Neural cell (in vitro differentiated cells): ENCODE measurements at regions not wholly inside any gene's neighbourhood (a gene's known extent, or its start where the extent isn't known, plus 50 kb on each side); places are given as distances from the start of the nearest gene placed in this dataset.

ENCODE experiments used
- EP300 ChIP-seq: fragments of 450-650 bp; conservative IDR thresholded peaks from 2 replicates; pipeline ENCODE4 v1.6.1; 2014; ENCODE audit warnings: antibody characterized with exemption, mild to moderate bottlenecking, moderate library complexity; ENCODE audit not compliant: poor library complexity, severe bottlenecking
- TF ChIP-seq, protein P1 (sequence below): fragments of 450-650 bp; IDR thresholded peaks from 2 replicates; pipeline ENCODE4 v1.5.1; 2014; ENCODE audit warnings: antibody characterized with exemption, mild to moderate bottlenecking, moderate library complexity; ENCODE audit not compliant: poor library complexity, severe bottlenecking

DNA sequence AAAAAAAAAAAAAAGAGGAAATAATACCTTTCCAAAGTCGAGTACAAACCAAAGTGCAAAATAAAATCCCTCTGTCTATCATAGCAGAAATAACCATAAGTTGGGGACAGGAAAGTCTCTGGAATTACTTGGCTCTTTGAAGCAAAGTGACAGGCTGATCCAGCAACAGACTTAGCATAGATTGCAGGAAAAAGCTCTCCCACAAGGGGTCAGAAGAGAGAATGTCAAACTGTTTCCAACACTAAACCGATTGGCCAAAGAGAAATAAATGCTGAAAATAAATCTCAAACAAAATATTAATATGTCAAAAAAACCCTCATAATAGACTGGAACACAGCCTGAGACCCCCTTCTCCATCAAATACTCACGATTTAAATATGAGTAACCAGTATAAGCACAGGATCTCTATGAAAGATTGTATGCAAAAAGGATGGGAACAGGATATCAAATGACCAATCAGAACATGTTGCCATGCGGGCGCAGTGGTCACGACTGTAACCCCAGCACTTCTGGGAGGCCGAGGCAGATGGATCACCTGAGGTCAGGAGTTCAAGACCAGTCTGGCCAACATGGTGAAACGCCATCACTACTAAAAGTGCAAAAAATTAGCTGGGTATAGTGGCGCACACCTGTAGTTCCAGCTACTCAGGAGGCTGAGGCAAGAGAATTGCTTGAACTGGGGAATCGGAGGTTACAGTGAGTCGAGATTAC is 1000.7 kb upstream of the LRRN3 start:
- TF ChIP-seq, protein P1, sequence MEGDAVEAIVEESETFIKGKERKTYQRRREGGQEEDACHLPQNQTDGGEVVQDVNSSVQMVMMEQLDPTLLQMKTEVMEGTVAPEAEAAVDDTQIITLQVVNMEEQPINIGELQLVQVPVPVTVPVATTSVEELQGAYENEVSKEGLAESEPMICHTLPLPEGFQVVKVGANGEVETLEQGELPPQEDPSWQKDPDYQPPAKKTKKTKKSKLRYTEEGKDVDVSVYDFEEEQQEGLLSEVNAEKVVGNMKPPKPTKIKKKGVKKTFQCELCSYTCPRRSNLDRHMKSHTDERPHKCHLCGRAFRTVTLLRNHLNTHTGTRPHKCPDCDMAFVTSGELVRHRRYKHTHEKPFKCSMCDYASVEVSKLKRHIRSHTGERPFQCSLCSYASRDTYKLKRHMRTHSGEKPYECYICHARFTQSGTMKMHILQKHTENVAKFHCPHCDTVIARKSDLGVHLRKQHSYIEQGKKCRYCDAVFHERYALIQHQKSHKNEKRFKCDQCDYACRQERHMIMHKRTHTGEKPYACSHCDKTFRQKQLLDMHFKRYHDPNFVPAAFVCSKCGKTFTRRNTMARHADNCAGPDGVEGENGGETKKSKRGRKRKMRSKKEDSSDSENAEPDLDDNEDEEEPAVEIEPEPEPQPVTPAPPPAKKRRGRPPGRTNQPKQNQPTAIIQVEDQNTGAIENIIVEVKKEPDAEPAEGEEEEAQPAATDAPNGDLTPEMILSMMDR, result no peak
- no peak for TF ChIP-seq EP300
